K562 (cell line): ENCODE measurements at regions not wholly inside any gene's neighbourhood (a gene's known extent, or its start where the extent isn't known, plus 50 kb on each side); places are given as distances from the start of the nearest gene placed in this dataset.

Source experiments
- ATAC-seq: fragments of 200-7000 bp; cut with Tn5 transposase; 3 replicates; pipeline ENCODE4 v1.9.1; 2020; ENCODE audit warnings: moderate library complexity
- BruUV-seq: library from RNA; stranded (reverse); fragments of 400-500 nt; replicated peaks from 2 replicates; lab custom pipeline; 2021; lab: Mats Ljungman, UMichigan
- CTCF ChIA-PET: fragments of 300-600 bp; formaldehyde crosslinking; extraction: SDS; loops from one replicate; lab custom pipeline; 2021; ENCODE audit warnings: low intra/inter-chr PET ratio; lab: Yijun Ruan, JAX
- POLR2A ChIA-PET: fragments of 300-600, 350-650 bp; sonication (Branson Sonifier 250); formaldehyde crosslinking; extraction: SDS; loops from one replicate; lab custom pipeline; 2021; ENCODE audit warnings: antibody characterized with exemption, inconsistent platforms; lab: Yijun Ruan, JAX
- DNase-seq, 4 experiments: peaks; one replicate each; pipeline versions ENCODE4 v3.0.0 to v3.0.0-alpha.2; 2011 to 2018; ENCODE audit warnings: low spot score in 3 of 4, mixed read lengths in 3 of 4; ENCODE audit errors: extremely low read depth in 1 of 4
- FAIRE-seq: peaks from 2 replicates; lab custom pipeline; 2011; peaks lifted over from hg19 to GRCh38; lab: Jason Lieb, UNC
- H2AFZ ChIP-seq: 2 replicates; pipeline ENCODE4 v1.6.0; 2011; ENCODE audit warnings: low read depth, low read length, control low read depth, inconsistent platforms
- H3K27ac ChIP-seq: fragments of 200-600 bp; 3 replicates; pipeline ENCODE4 v1.8.0; 2011; ENCODE audit warnings: low read depth, mild to moderate bottlenecking, control low read depth, inconsistent platforms, low read length, moderate library complexity, mixed read lengths; ENCODE audit errors: extremely low read depth
- H3K27me3 ChIP-seq, 2 experiments: fragments of 300-600 bp in 1 of 2; 2 replicates in 1 of 2; 3 replicates in 1 of 2; pipeline versions ENCODE4 v1.6.0 to v1.8.0; 2011; ENCODE audit warnings: inconsistent platforms in 2 of 2, low read length in 2 of 2, mild to moderate bottlenecking in 1 of 2, mixed read lengths in 1 of 2, moderate library complexity in 1 of 2; ENCODE audit not compliant: control insufficient read depth in 2 of 2, insufficient read depth in 2 of 2
- H3K36me3 ChIP-seq: fragments of 300-600 bp; 3 replicates; pipeline ENCODE4 v1.8.0; 2011; ENCODE audit warnings: mild to moderate bottlenecking, low read length, inconsistent platforms; ENCODE audit not compliant: control insufficient read depth, insufficient read depth
- H3K4me1 ChIP-seq, 2 experiments: fragments of 200-600 bp in 1 of 2; replicated peaks in 1 of 2; 2 replicates in 1 of 2; 3 replicates in 1 of 2; pipeline versions ENCODE4 v1.5.1 to v1.8.0; 2011; ENCODE audit warnings: inconsistent platforms in 2 of 2, low read length in 2 of 2, mild to moderate bottlenecking in 1 of 2, mixed read lengths in 1 of 2, moderate library complexity in 1 of 2; ENCODE audit not compliant: control insufficient read depth in 2 of 2, insufficient read depth in 2 of 2
- H3K4me2 ChIP-seq: 2 replicates; pipeline ENCODE4 v1.6.1; 2011; ENCODE audit warnings: low read length, control low read depth, inconsistent platforms, mixed read lengths; ENCODE audit not compliant: insufficient read depth
- H3K4me3 ChIP-seq: fragments of 200-600 bp; sonication (generic), shearing (Covaris generic); 2 replicates; pipeline ENCODE4 v1.5.1; 2016; ENCODE audit warnings: control low read depth, inconsistent platforms
- H3K79me2 ChIP-seq: fragments of 200-600 bp; 3 replicates; pipeline ENCODE4 v1.8.0; 2011; ENCODE audit warnings: low read length, inconsistent platforms; ENCODE audit not compliant: control insufficient read depth, insufficient read depth
- H3K9ac ChIP-seq, 2 experiments: 2 replicates each; pipeline versions ENCODE4 v1.6.0 to v1.6.1; 2011; ENCODE audit warnings: low read depth in 2 of 2, low read length in 2 of 2, control low read depth in 1 of 2, inconsistent platforms in 1 of 2, mild to moderate bottlenecking in 1 of 2, mixed read lengths in 1 of 2; ENCODE audit not compliant: insufficient read depth in 1 of 2
- H3K9me1 ChIP-seq: one replicate; pipeline ENCODE4 v1.6.0; 2011; ENCODE audit warnings: inconsistent platforms, mild to moderate bottlenecking, low read length, moderate library complexity; ENCODE audit not compliant: control insufficient read depth, insufficient read depth
- H3K9me3 ChIP-seq: replicated peaks from 2 replicates; pipeline ENCODE4 v1.5.1; 2011; ENCODE audit warnings: low read depth, low read length, inconsistent platforms; ENCODE audit not compliant: control insufficient read depth, insufficient read depth
- H4K20me1 ChIP-seq: replicated peaks from 2 replicates; pipeline ENCODE4 v1.6.1; 2011; ENCODE audit warnings: low read length, inconsistent platforms, mixed read lengths; ENCODE audit not compliant: control insufficient read depth, insufficient read depth
- CBX1 ChIP-seq: sonication (generic); IDR thresholded peaks from 2 replicates; pipeline ENCODE4 v1.6.1; 2016; ENCODE audit warnings: antibody characterized with exemption, low read depth, mild to moderate bottlenecking
- CHCHD3 ChIP-seq: fragments of 250-450 bp; sonication (Bioruptor Pico); IDR thresholded peaks from 2 replicates; pipeline ENCODE4 v2.1.2; 2022; ENCODE audit warnings: mild to moderate bottlenecking
- ELF1 ChIP-seq: fragments of 200-800 bp; sonication (Bioruptor generic); IDR thresholded peaks from 2 replicates; pipeline ENCODE4 v1.6.1; 2016; ENCODE audit warnings: missing genetic modification characterization, missing compliant biosample characterization
- ELF4 ChIP-seq: fragments of 450-650 bp; formaldehyde crosslinking; IDR thresholded peaks from 2 replicates; pipeline ENCODE4 v1.4.0; 2022; ENCODE audit warnings: missing genetic modification characterization
- L3MBTL2 ChIP-seq: fragments of 450-650 bp; IDR thresholded peaks from 2 replicates; pipeline ENCODE4 v1.6.1; 2016; ENCODE audit warnings: mild to moderate bottlenecking, moderate library complexity
- MXI1 ChIP-seq: IDR thresholded peaks from 2 replicates; pipeline ENCODE4 v1.6.1; 2011; ENCODE audit warnings: low read depth, mild to moderate bottlenecking, improper control_type of control experiment, low read length
- NCOA4 ChIP-seq: fragments of 450-650 bp; IDR thresholded peaks from 2 replicates; pipeline ENCODE4 v1.6.1; 2018; ENCODE audit warnings: mild to moderate bottlenecking; ENCODE audit not compliant: partially characterized antibody
- NFIC ChIP-seq: fragments of 450-650 bp; IDR thresholded peaks from 2 replicates; pipeline ENCODE4 v1.6.1; 2017; ENCODE audit warnings: mild to moderate bottlenecking, inconsistent platforms
- POLR2H ChIP-seq: IDR thresholded peaks from 2 replicates; pipeline ENCODE4 v1.6.1; 2016; ENCODE audit warnings: missing genetic modification characterization, low read depth, mild to moderate bottlenecking, control low read depth, missing compliant biosample characterization, moderate library complexity
- PTBP1 ChIP-seq: fragments of 200-400 bp; formaldehyde crosslinking; IDR thresholded peaks from 2 replicates; pipeline ENCODE4 v1.6.1; 2017; ENCODE audit warnings: low read depth, low read length
- SMARCB1 ChIP-seq: IDR thresholded peaks from 2 replicates; pipeline ENCODE4 v1.6.1; 2011; ENCODE audit warnings: improper control_type of control experiment, low read depth; ENCODE audit not compliant: insufficient read length
- SMARCC2 ChIP-seq: fragments of 450-650 bp; IDR thresholded peaks from 2 replicates; pipeline ENCODE4 v1.6.1; 2017; ENCODE audit warnings: antibody characterized with exemption, moderate library complexity, mild to moderate bottlenecking, low read depth
- ZNF707 ChIP-seq: fragments of 250-450 bp; sonication (Bioruptor Pico); conservative IDR thresholded peaks from 2 replicates; pipeline ENCODE4 v1.8.0; 2022; ENCODE audit warnings: inconsistent platforms, mild to moderate bottlenecking, moderate library complexity
- WGBS: fragments of 100-300 bp; shearing (Covaris generic); methylation state at CpG from one replicate; pipeline ENCODE4 v1.1.6; 2016; ENCODE audit warnings: low coverage, mixed read lengths; ENCODE audit not compliant: insufficient coverage; ENCODE audit errors: missing lambda C conversion rate; 5-methylcytosine and 5-hydroxymethylcytosine counted together
- in situ Hi-C: fragments of 300-500 bp; cut with MboI; formaldehyde crosslinking; loops from 4 replicates; pipeline ENCODE4 v1.15.0; 2018; ENCODE audit warnings: inconsistent platforms, mixed read lengths
- intact Hi-C: fragments of 100-400 bp; cut with micrococcal nuclease; formaldehyde crosslinking; loops from 2 replicates; pipeline ENCODE4 v1.14.2; 2022
- TF ChIP-seq, protein P1 (sequence below): fragments of 200-600 bp; sonication (generic); IDR thresholded peaks from one replicate; pipeline ENCODE4 v1.6.1; 2012; ENCODE audit warnings: mild to moderate bottlenecking, low read depth, low read length, inconsistent platforms

DNA sequence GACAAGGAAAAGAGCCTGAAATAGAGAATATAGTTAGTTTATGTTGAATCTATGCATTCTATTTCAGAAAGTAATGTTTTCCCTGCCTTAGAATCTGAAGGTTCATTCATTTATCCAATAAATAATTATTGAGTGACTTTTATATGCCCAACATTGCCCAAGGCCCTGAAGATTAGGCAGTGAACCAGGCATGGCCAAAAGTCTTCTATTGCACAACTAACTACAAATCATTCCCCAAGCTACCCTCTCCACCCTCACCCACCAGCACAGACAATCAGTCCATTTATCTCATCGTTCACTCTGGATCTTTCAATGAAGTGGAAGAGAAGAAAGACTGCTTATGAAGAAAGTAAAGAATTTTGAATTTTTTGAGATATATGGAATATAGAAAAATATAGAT is 268.4 kb downstream of the PLK2 start:
- no peak overlapping the region for H3K4me2 ChIP-seq
- ATAC-seq (no peak), DNase-seq (no peak), FAIRE-seq (no peak)
- no TSS peak for BruUV-seq
- no peaks in the 10 kb centered on the region for H3K4me1 ChIP-seq
- H2AFZ ChIP-seq = no peak overlapping the region
- no peaks in the 10 kb centered on the region for H3K36me3 ChIP-seq
- no peak overlapping the region for H3K27ac ChIP-seq
- no peak overlapping the region for H3K9ac ChIP-seq
- CTCF ChIA-PET = no interaction called here
- H4K20me1 ChIP-seq = no peaks in the 10 kb centered on the region
- H3K9me1 ChIP-seq = no peaks in the 10 kb centered on the region
- POLR2A ChIA-PET = no interaction called here
- H3K4me3 ChIP-seq = no peak overlapping the region
- H3K79me2 ChIP-seq = no peaks in the 10 kb centered on the region
- H3K27me3 ChIP-seq = no peaks in the 10 kb centered on the region
- in situ Hi-C loops = no loop called here
- WGBS = 5% methylated on average over 1 of the region's 1 CpG
- intact Hi-C loops = no loop called here
- H3K9me3 ChIP-seq = no peaks in the 10 kb centered on the region
- TF ChIP-seq ELF4 (CRISPR knock-in tag) = no peak
- TF ChIP-seq SMARCB1 = no peak
- TF ChIP-seq, protein P1, sequence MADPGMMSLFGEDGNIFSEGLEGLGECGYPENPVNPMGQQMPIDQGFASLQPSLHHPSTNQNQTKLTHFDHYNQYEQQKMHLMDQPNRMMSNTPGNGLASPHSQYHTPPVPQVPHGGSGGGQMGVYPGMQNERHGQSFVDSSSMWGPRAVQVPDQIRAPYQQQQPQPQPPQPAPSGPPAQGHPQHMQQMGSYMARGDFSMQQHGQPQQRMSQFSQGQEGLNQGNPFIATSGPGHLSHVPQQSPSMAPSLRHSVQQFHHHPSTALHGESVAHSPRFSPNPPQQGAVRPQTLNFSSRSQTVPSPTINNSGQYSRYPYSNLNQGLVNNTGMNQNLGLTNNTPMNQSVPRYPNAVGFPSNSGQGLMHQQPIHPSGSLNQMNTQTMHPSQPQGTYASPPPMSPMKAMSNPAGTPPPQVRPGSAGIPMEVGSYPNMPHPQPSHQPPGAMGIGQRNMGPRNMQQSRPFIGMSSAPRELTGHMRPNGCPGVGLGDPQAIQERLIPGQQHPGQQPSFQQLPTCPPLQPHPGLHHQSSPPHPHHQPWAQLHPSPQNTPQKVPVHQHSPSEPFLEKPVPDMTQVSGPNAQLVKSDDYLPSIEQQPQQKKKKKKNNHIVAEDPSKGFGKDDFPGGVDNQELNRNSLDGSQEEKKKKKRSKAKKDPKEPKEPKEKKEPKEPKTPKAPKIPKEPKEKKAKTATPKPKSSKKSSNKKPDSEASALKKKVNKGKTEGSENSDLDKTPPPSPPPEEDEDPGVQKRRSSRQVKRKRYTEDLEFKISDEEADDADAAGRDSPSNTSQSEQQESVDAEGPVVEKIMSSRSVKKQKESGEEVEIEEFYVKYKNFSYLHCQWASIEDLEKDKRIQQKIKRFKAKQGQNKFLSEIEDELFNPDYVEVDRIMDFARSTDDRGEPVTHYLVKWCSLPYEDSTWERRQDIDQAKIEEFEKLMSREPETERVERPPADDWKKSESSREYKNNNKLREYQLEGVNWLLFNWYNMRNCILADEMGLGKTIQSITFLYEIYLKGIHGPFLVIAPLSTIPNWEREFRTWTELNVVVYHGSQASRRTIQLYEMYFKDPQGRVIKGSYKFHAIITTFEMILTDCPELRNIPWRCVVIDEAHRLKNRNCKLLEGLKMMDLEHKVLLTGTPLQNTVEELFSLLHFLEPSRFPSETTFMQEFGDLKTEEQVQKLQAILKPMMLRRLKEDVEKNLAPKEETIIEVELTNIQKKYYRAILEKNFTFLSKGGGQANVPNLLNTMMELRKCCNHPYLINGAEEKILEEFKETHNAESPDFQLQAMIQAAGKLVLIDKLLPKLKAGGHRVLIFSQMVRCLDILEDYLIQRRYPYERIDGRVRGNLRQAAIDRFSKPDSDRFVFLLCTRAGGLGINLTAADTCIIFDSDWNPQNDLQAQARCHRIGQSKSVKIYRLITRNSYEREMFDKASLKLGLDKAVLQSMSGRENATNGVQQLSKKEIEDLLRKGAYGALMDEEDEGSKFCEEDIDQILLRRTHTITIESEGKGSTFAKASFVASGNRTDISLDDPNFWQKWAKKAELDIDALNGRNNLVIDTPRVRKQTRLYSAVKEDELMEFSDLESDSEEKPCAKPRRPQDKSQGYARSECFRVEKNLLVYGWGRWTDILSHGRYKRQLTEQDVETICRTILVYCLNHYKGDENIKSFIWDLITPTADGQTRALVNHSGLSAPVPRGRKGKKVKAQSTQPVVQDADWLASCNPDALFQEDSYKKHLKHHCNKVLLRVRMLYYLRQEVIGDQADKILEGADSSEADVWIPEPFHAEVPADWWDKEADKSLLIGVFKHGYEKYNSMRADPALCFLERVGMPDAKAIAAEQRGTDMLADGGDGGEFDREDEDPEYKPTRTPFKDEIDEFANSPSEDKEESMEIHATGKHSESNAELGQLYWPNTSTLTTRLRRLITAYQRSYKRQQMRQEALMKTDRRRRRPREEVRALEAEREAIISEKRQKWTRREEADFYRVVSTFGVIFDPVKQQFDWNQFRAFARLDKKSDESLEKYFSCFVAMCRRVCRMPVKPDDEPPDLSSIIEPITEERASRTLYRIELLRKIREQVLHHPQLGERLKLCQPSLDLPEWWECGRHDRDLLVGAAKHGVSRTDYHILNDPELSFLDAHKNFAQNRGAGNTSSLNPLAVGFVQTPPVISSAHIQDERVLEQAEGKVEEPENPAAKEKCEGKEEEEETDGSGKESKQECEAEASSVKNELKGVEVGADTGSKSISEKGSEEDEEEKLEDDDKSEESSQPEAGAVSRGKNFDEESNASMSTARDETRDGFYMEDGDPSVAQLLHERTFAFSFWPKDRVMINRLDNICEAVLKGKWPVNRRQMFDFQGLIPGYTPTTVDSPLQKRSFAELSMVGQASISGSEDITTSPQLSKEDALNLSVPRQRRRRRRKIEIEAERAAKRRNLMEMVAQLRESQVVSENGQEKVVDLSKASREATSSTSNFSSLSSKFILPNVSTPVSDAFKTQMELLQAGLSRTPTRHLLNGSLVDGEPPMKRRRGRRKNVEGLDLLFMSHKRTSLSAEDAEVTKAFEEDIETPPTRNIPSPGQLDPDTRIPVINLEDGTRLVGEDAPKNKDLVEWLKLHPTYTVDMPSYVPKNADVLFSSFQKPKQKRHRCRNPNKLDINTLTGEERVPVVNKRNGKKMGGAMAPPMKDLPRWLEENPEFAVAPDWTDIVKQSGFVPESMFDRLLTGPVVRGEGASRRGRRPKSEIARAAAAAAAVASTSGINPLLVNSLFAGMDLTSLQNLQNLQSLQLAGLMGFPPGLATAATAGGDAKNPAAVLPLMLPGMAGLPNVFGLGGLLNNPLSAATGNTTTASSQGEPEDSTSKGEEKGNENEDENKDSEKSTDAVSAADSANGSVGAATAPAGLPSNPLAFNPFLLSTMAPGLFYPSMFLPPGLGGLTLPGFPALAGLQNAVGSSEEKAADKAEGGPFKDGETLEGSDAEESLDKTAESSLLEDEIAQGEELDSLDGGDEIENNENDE = no peak
- TF ChIP-seq MXI1 = no peak
- TF ChIP-seq NCOA4 = no peak
- TF ChIP-seq L3MBTL2 = no peak
- no peak for TF ChIP-seq CBX1
- TF ChIP-seq PTBP1 = no peak
- TF ChIP-seq SMARCC2 = no peak
- TF ChIP-seq ELF1 (tag) = no peak
- TF ChIP-seq NFIC = no peak
- TF ChIP-seq CHCHD3 (CRISPR knock-in tag) = no peak
- TF ChIP-seq ZNF707 (CRISPR knock-in tag) = no peak
- no peak for TF ChIP-seq POLR2H (tag)
